ENCODE measurements at regions not wholly inside any gene's neighbourhood (a gene's known extent, or its start where the extent isn't known, plus 50 kb on each side); places are given as distances from the start of the nearest gene placed in this dataset.
A peak's percentile ranks its signal among the peaks of the same experiment; 100 is the strongest.

GRCh38 chr1:186620566-186621350 is 59.5 kb downstream of the PTGS2 start:
- DNase-seq, result no peak

- DNase-seq, result no peak
Measured at GRCh38 chr1:186618401-186619170, 61.6 kb downstream of the PTGS2 start.

- DNase-seq, result no peak
Measured at GRCh38 chr1:186617926-186618325, 62.3 kb downstream of the PTGS2 start.

- DNase-seq, result no peak
Measured at GRCh38 chr1:186616511-186616910, 63.7 kb downstream of the PTGS2 start.

GRCh38 chr1:186615332-186615731 is 64.9 kb downstream of the PTGS2 start:
- DNase-seq, result no peak

- DNase-seq, result no peak
Measured at GRCh38 chr1:186611156-186611555, 69.1 kb downstream of the PTGS2 start.

GRCh38 chr1:186609183-186609582 is 71.0 kb downstream of the PTGS2 start:
- no peak for DNase-seq

- peak; percentile 6 for DNase-seq
Measured at GRCh38 chr1:186605762-186606350, 74.4 kb downstream of the PTGS2 start.

GRCh38 chr1:186595969-186596368 is 84.3 kb downstream of the PTGS2 start:
- DNase-seq, result no peak

- no peak for DNase-seq
Measured at GRCh38 chr1:186578325-186579016, 101.8 kb downstream of the PTGS2 start.

GRCh38 chr1:186577633-186578032 is 102.6 kb downstream of the PTGS2 start:
- no peak for DNase-seq

- no peak for DNase-seq
Measured at GRCh38 chr1:186577216-186577615, 103.0 kb downstream of the PTGS2 start.

- DNase-seq, result no peak
Measured at GRCh38 chr1:186575348-186575747, 104.9 kb downstream of the PTGS2 start.

GRCh38 chr1:186574926-186575325 is 105.3 kb downstream of the PTGS2 start:
- DNase-seq, result no peak

- DNase-seq, result no peak
Measured at GRCh38 chr1:186572509-186572908, 107.7 kb downstream of the PTGS2 start.

- no peak for DNase-seq
Measured at GRCh38 chr1:186571771-186572170, 108.5 kb downstream of the PTGS2 start.

- no peak for DNase-seq
Measured at GRCh38 chr1:186569856-186570255, 108.9 kb upstream of the PDC start.

- DNase-seq, result no peak
Measured at GRCh38 chr1:186568221-186568620, 107.3 kb upstream of the PDC start.

- DNase-seq, result no peak
Measured at GRCh38 chr1:186566140-186566855, 105.4 kb upstream of the PDC start.

- DNase-seq, result no peak
Measured at GRCh38 chr1:186564582-186564981, 103.7 kb upstream of the PDC start.

GRCh38 chr1:186559601-186560116 is 98.7 kb upstream of the PDC start:
- DNase-seq, result no peak

GRCh38 chr1:186557147-186557777 is 96.3 kb upstream of the PDC start:
- no peak for DNase-seq
